HepG2 (cell line): ENCODE measurements at regions not wholly inside any gene's neighbourhood (a gene's known extent, or its start where the extent isn't known, plus 50 kb on each side); places are given as distances from the start of the nearest gene placed in this dataset.

Experiments used
- ATAC-seq: fragments of 200-7000 bp; cut with Tn5 transposase; 3 replicates; pipeline ENCODE4 v1.9.1; 2020; ENCODE audit warnings: mild to moderate bottlenecking, moderate library complexity
- BruUV-seq: library from RNA; stranded (reverse); fragments of 400-500 nt; replicated peaks from 2 replicates; lab custom pipeline; 2021; lab: Mats Ljungman, UMichigan
- CTCF ChIA-PET: fragments of 300-600 bp; formaldehyde crosslinking; extraction: SDS; loops from one replicate; lab custom pipeline; 2021; ENCODE audit warnings: low total read pairs, inconsistent platforms, low intra/inter-chr PET ratio; lab: Yijun Ruan, JAX
- POLR2A ChIA-PET: fragments of 350-600 bp; sonication (Branson Sonifier 250); formaldehyde crosslinking; loops from one replicate; lab custom pipeline; 2020; ENCODE audit warnings: antibody characterized with exemption, inconsistent platforms; lab: Yijun Ruan, JAX
- DNase-seq: peaks from one replicate; pipeline ENCODE4 v3.0.0-alpha.2; 2015; ENCODE audit warnings: low spot score
- FAIRE-seq: peaks from 3 replicates; lab custom pipeline; 2011; peaks lifted over from hg19 to GRCh38; lab: Jason Lieb, UNC
- H2AFZ ChIP-seq: one replicate; pipeline ENCODE4 v1.6.1; 2011; ENCODE audit warnings: low read length, inconsistent platforms
- H3K27ac ChIP-seq: fragments of 300-600 bp; 3 replicates; pipeline ENCODE4 v1.8.0; 2011; ENCODE audit warnings: mixed run types, mild to moderate bottlenecking, mixed read lengths, low read length, inconsistent platforms; ENCODE audit not compliant: insufficient read depth; ENCODE audit errors: extremely low read length
- H3K27me3 ChIP-seq, 2 experiments: fragments of 200-600 bp in 1 of 2; 2 replicates in 1 of 2; 3 replicates in 1 of 2; pipeline versions ENCODE4 v1.6.0 to v1.8.0; 2011; ENCODE audit warnings: low read length in 2 of 2, mild to moderate bottlenecking in 2 of 2, moderate library complexity in 2 of 2, inconsistent platforms in 1 of 2; ENCODE audit not compliant: insufficient read depth in 2 of 2, control insufficient read depth in 1 of 2
- H3K36me3 ChIP-seq, 2 experiments: fragments of 200-600 bp in 1 of 2; replicated peaks in 1 of 2; 2 replicates in 1 of 2; 3 replicates in 1 of 2; pipeline versions ENCODE4 v1.5.1 to v1.8.0; 2011; ENCODE audit warnings: low read length in 2 of 2, inconsistent platforms in 1 of 2; ENCODE audit not compliant: insufficient read depth in 2 of 2, control insufficient read depth in 1 of 2
- H3K4me1 ChIP-seq: 2 replicates; pipeline ENCODE4 v1.5.1; 2012; ENCODE audit warnings: low read length, inconsistent platforms; ENCODE audit not compliant: insufficient read depth
- H3K4me2 ChIP-seq: 2 replicates; pipeline ENCODE4 v1.6.0; 2011; ENCODE audit warnings: low read depth, low read length, inconsistent platforms
- H3K4me3 ChIP-seq, 3 experiments: fragments of 200-600 bp in 1 of 3; sonication (generic), shearing (Covaris generic) in 1 of 3; replicated peaks in 1 of 3; 2 replicates each; pipeline ENCODE4 v1.5.1; 2011 to 2016; ENCODE audit warnings: low read length in 3 of 3, inconsistent platforms in 2 of 3, low read depth in 2 of 3, mild to moderate bottlenecking in 2 of 3, control low read depth in 1 of 3, mixed read lengths in 1 of 3; ENCODE audit not compliant: insufficient read depth in 1 of 3
- H3K79me2 ChIP-seq: one replicate; pipeline ENCODE4 v1.6.1; 2011; ENCODE audit warnings: low read length, inconsistent platforms; ENCODE audit not compliant: insufficient read depth
- H3K9ac ChIP-seq: 2 replicates; pipeline ENCODE4 v1.6.0; 2011; ENCODE audit warnings: mild to moderate bottlenecking, low read depth, low read length, inconsistent platforms; ENCODE audit not compliant: insufficient read depth
- H3K9me3 ChIP-seq: 2 replicates; pipeline ENCODE4 v1.5.1; 2012; ENCODE audit warnings: mild to moderate bottlenecking, low read length
- H4K20me1 ChIP-seq: 2 replicates; pipeline ENCODE4 v1.6.0; 2011; ENCODE audit warnings: inconsistent platforms, mild to moderate bottlenecking, low read length, moderate library complexity; ENCODE audit not compliant: insufficient read depth
- AGO2 ChIP-seq: fragments of 200-400 bp; formaldehyde crosslinking; optimal IDR thresholded peaks from 2 replicates; pipeline ENCODE3; 2017; ENCODE audit warnings: mild to moderate bottlenecking, low read depth, low read length, moderate library complexity
- NPAS2 ChIP-seq: sonication (generic); formaldehyde crosslinking; IDR thresholded peaks from 2 replicates; pipeline ENCODE4 v1.8.0; 2022; ENCODE audit warnings: mild to moderate bottlenecking, missing genetic modification reagents, borderline replicate concordance
- PRDM15 ChIP-seq: sonication (generic); formaldehyde crosslinking; IDR thresholded peaks from 2 replicates; pipeline ENCODE4 v1.4.0; 2020; ENCODE audit warnings: missing genetic modification reagents
- RXRB ChIP-seq: IDR thresholded peaks from 2 replicates; pipeline ENCODE4 v1.6.1; 2016; ENCODE audit warnings: borderline replicate concordance, missing genetic modification reagents, missing compliant biosample characterization
- SP1 ChIP-seq, 2 experiments: fragments of 450-650 bp in 1 of 2; sonication (generic) in 1 of 2; formaldehyde crosslinking in 1 of 2; IDR thresholded peaks; 2 replicates each; pipeline versions ENCODE4 v1.4.0 to v1.6.1; 2016 to 2020; ENCODE audit warnings: missing genetic modification reagents in 1 of 2
- ZFP41 ChIP-seq: sonication (generic); formaldehyde crosslinking; IDR thresholded peaks from 2 replicates; pipeline ENCODE4 v1.4.0; 2020; ENCODE audit warnings: mild to moderate bottlenecking, missing genetic modification reagents, borderline replicate concordance
- ZNF552 ChIP-seq: sonication (generic); formaldehyde crosslinking; IDR thresholded peaks from 2 replicates; pipeline ENCODE4 v1.9.0; 2022; ENCODE audit warnings: missing genetic modification reagents, mild to moderate bottlenecking, borderline replicate concordance
- ZNF737 ChIP-seq: sonication (generic); formaldehyde crosslinking; IDR thresholded peaks from 2 replicates; pipeline ENCODE4 v1.5.0; 2020; ENCODE audit warnings: missing genetic modification reagents, mild to moderate bottlenecking, borderline replicate concordance
- ZNF850 ChIP-seq: sonication (generic); formaldehyde crosslinking; conservative IDR thresholded peaks from 2 replicates; pipeline ENCODE4 v1.9.0; 2021; ENCODE audit warnings: mild to moderate bottlenecking, missing genetic modification reagents
- in situ Hi-C: cut with HindIII; loops from 2 replicates; pipeline ENCODE4 v1.10.0; 2017; ENCODE audit warnings: low pct_unique_long_range_greater_than_20kb; ENCODE audit not compliant: extremely low pct_ligation_motif_present
- intact Hi-C: fragments of 100-400 bp; cut with micrococcal nuclease; formaldehyde crosslinking; loops from one replicate; pipeline ENCODE4 v1.10.0; 2022; ENCODE audit not compliant: unreplicated experiment
- TF ChIP-seq, protein P1 (sequence below): sonication (generic); formaldehyde crosslinking; IDR thresholded peaks from 2 replicates; pipeline ENCODE4 v1.5.0; 2020; ENCODE audit warnings: mild to moderate bottlenecking, low read depth, missing genetic modification reagents, borderline replicate concordance
- TF ChIP-seq, protein P2 (sequence below): sonication (generic); formaldehyde crosslinking; IDR thresholded peaks from 2 replicates; pipeline ENCODE4 v1.4.0; 2020; ENCODE audit warnings: missing genetic modification reagents

- H3K4me3 ChIP-seq: no peak overlapping the region
- POLR2A ChIA-PET: no interaction called here
- H3K79me2 ChIP-seq: no peaks in the 10 kb centered on the region
- no peaks in the 10 kb centered on the region for H3K27me3 ChIP-seq
- no peak overlapping the region for H3K9ac ChIP-seq
- TF ChIP-seq ZNF850 (CRISPR knock-in tag) (no peak), ZNF737 (no peak), PRDM15 (CRISPR knock-in tag) (no peak), ZFP41 (CRISPR knock-in tag) (no peak), ZNF552 (CRISPR knock-in tag) (no peak), NPAS2 (CRISPR knock-in tag) (no peak), AGO2 (no peak), SP1 (IDR thresholded peaks at IDR 0.05) (no peak), SP1 (CRISPR knock-in tag; IDR thresholded peaks at IDR 0.05) (no peak), RXRB (no peak)
- TF ChIP-seq, protein P1, sequence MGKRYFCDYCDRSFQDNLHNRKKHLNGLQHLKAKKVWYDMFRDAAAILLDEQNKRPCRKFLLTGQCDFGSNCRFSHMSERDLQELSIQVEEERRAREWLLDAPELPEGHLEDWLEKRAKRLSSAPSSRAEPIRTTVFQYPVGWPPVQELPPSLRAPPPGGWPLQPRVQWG: no peak
- TF ChIP-seq, protein P2, sequence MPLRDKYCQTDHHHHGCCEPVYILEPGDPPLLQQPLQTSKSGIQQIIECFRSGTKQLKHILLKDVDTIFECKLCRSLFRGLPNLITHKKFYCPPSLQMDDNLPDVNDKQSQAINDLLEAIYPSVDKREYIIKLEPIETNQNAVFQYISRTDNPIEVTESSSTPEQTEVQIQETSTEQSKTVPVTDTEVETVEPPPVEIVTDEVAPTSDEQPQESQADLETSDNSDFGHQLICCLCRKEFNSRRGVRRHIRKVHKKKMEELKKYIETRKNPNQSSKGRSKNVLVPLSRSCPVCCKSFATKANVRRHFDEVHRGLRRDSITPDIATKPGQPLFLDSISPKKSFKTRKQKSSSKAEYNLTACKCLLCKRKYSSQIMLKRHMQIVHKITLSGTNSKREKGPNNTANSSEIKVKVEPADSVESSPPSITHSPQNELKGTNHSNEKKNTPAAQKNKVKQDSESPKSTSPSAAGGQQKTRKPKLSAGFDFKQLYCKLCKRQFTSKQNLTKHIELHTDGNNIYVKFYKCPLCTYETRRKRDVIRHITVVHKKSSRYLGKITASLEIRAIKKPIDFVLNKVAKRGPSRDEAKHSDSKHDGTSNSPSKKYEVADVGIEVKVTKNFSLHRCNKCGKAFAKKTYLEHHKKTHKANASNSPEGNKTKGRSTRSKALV (CRISPR knock-in tag): no peak
- DNase-seq (no peak), FAIRE-seq (no peak), ATAC-seq (no peak)
- H4K20me1 ChIP-seq: no peaks in the 10 kb centered on the region
- BruUV-seq: no TSS peak
- intact Hi-C loops (no loop called here), in situ Hi-C loops (no loop called here)
- no peak overlapping the region for H2AFZ ChIP-seq
- H3K9me3 ChIP-seq: no peaks in the 10 kb centered on the region
- CTCF ChIA-PET: no interaction called here
- H3K27ac ChIP-seq: no peak overlapping the region
- H3K4me1 ChIP-seq: no peaks in the 10 kb centered on the region
- no peak overlapping the region for H3K4me2 ChIP-seq
- H3K36me3 ChIP-seq: no peaks in the 10 kb centered on the region
Measured at GRCh38 chr11:95695181-95695580, 94.4 kb downstream of the FAM76B start.
